Caco-2 (cell line): ENCODE measurements at regions not wholly inside any gene's neighbourhood (a gene's known extent, or its start where the extent isn't known, plus 50 kb on each side); places are given as distances from the start of the nearest gene placed in this dataset.

ENCODE experiments used
- BruUV-seq: library from RNA; stranded (reverse); fragments of 400-500 nt; replicated peaks from 2 replicates; lab custom pipeline; 2021; lab: Mats Ljungman, UMichigan
- CTCF ChIA-PET: fragments of 300-600 bp; sonication (Branson Sonifier 250); formaldehyde crosslinking; loops from one replicate; lab custom pipeline; 2022; ENCODE audit warnings: antibody characterized with exemption; lab: Charles Lee
- POLR2A ChIA-PET: fragments of 300-600 bp; sonication (Branson Sonifier 250); formaldehyde crosslinking; loops from one replicate; lab custom pipeline; 2022; ENCODE audit warnings: antibody characterized with exemption; lab: Charles Lee
- DNase-seq, 2 experiments: peaks; one replicate each; pipeline versions ENCODE4 v3.0.0 to v3.0.0-alpha.2; 2020 to 2022
- H3K27me3 ChIP-seq: replicated peaks from 2 replicates; pipeline ENCODE4 v1.6.0; 2011; ENCODE audit warnings: low read length; ENCODE audit not compliant: control insufficient read depth, insufficient read depth
- H3K36me3 ChIP-seq: 2 replicates; pipeline ENCODE4 v1.5.1; 2011; ENCODE audit warnings: low read length; ENCODE audit not compliant: control insufficient read depth, insufficient read depth
- H3K4me1 ChIP-seq: fragments of 250-450 bp; sonication (Bioruptor Pico); 2 replicates; pipeline ENCODE4 v1.5.1; 2020; ENCODE audit warnings: mild to moderate bottlenecking
- H3K4me3 ChIP-seq: 2 replicates; pipeline ENCODE4 v1.5.1; 2011; ENCODE audit warnings: low read depth, mild to moderate bottlenecking, control low read depth, low read length
- H3K9me3 ChIP-seq: fragments of 250-450 bp; sonication (Bioruptor Pico); 2 replicates; pipeline ENCODE4 v1.5.1; 2020; ENCODE audit warnings: mild to moderate bottlenecking, moderate library complexity
- H3K27ac Mint-ChIP-seq: one replicate; pipeline ENCODE4 v1.8.0; 2022; ENCODE audit warnings: mixed read lengths; ENCODE audit not compliant: unreplicated experiment
- H3K27me3 Mint-ChIP-seq: one replicate; pipeline ENCODE4 v1.8.0; 2022; ENCODE audit warnings: mixed read lengths; ENCODE audit not compliant: insufficient read depth, unreplicated experiment
- H3K36me3 Mint-ChIP-seq: one replicate; pipeline ENCODE4 v1.8.0; 2022; ENCODE audit warnings: mild to moderate bottlenecking, mixed read lengths; ENCODE audit not compliant: insufficient read depth, unreplicated experiment
- H3K4me1 Mint-ChIP-seq: one replicate; pipeline ENCODE4 v1.8.0; 2022; ENCODE audit warnings: low read depth, mixed read lengths; ENCODE audit not compliant: unreplicated experiment
- H3K4me3 Mint-ChIP-seq: one replicate; pipeline ENCODE4 v1.8.0; 2022; ENCODE audit warnings: mild to moderate bottlenecking, moderate library complexity, mixed read lengths; ENCODE audit not compliant: unreplicated experiment
- H3K9me3 Mint-ChIP-seq: one replicate; pipeline ENCODE4 v1.8.0; 2022; ENCODE audit warnings: mixed read lengths; ENCODE audit not compliant: unreplicated experiment
- intact Hi-C: fragments of 100-400 bp; cut with micrococcal nuclease; formaldehyde crosslinking; loops from one replicate; pipeline ENCODE4 v1.10.0; 2022; ENCODE audit not compliant: unreplicated experiment
- TF ChIP-seq, protein P1 (sequence below), 2 experiments: fragments of 200-600 bp in 1 of 2; IDR thresholded peaks; 1 replicate in 1 of 2; 2 replicates in 1 of 2; pipeline versions ENCODE4 v1.5.1 to v1.8.0; 2011 to 2022; ENCODE audit warnings: antibody characterized with exemption in 1 of 2, control low read depth in 1 of 2, inconsistent platforms in 1 of 2, low read depth in 1 of 2, low read length in 1 of 2, mild to moderate bottlenecking in 1 of 2, moderate library complexity in 1 of 2; ENCODE audit not compliant: insufficient read depth in 1 of 2, severe bottlenecking in 1 of 2, unreplicated experiment in 1 of 2

DNA sequence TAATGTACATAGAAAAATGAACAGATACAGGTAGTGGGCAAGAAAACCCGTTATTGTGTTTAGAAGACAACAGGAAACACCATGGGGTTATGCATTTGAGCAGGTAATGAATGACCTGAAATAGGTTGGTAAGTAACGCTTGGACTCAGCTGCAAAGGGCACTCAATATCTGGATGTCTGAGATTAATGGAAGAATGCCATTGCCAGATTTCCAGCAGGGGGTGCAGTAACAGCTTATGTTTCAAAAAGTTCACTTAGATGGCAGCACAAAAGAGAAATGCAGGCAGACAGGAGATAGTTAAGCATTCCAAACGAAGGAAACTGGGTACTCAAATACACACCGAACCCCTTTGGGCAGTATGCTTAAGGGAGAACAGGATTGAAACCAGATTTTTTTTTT lies 285.5 kb upstream of the VLDLR start:
- Histone ChIP-seq H3K4me3 (no peak overlapping the region), H3K36me3 (no peaks in the 10 kb centered on the region), H3K9me3 (no peaks in the 10 kb centered on the region), H3K4me1 (no peaks in the 10 kb centered on the region), H3K27me3 (no peaks in the 10 kb centered on the region; the same call in 1 of the 2 replicates)
- DNase-seq: peak in 1 of 2 experiments; percentile 2
- no peak overlapping the region for H3K4me3 Mint-ChIP-seq
- ChIA-PET CTCF (no interaction called here), POLR2A (no interaction called here)
- H3K36me3 Mint-ChIP-seq: no peaks in the 10 kb centered on the region
- intact Hi-C loops: no loop called here
- H3K27ac Mint-ChIP-seq: no peak overlapping the region
- H3K27me3 Mint-ChIP-seq: no peaks in the 10 kb centered on the region
- no peaks in the 10 kb centered on the region for H3K4me1 Mint-ChIP-seq
- BruUV-seq: no TSS peak
- TF ChIP-seq, protein P1, sequence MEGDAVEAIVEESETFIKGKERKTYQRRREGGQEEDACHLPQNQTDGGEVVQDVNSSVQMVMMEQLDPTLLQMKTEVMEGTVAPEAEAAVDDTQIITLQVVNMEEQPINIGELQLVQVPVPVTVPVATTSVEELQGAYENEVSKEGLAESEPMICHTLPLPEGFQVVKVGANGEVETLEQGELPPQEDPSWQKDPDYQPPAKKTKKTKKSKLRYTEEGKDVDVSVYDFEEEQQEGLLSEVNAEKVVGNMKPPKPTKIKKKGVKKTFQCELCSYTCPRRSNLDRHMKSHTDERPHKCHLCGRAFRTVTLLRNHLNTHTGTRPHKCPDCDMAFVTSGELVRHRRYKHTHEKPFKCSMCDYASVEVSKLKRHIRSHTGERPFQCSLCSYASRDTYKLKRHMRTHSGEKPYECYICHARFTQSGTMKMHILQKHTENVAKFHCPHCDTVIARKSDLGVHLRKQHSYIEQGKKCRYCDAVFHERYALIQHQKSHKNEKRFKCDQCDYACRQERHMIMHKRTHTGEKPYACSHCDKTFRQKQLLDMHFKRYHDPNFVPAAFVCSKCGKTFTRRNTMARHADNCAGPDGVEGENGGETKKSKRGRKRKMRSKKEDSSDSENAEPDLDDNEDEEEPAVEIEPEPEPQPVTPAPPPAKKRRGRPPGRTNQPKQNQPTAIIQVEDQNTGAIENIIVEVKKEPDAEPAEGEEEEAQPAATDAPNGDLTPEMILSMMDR (IDR thresholded peaks at IDR 0.05; ENCODE audit: insufficient read depth in 1 of 2, low read depth in 1 of 2, low read length in 1 of 2, severe bottlenecking in 1 of 2, unreplicated experiment in 1 of 2): no peak
- no peaks in the 10 kb centered on the region for H3K9me3 Mint-ChIP-seq

DNA sequence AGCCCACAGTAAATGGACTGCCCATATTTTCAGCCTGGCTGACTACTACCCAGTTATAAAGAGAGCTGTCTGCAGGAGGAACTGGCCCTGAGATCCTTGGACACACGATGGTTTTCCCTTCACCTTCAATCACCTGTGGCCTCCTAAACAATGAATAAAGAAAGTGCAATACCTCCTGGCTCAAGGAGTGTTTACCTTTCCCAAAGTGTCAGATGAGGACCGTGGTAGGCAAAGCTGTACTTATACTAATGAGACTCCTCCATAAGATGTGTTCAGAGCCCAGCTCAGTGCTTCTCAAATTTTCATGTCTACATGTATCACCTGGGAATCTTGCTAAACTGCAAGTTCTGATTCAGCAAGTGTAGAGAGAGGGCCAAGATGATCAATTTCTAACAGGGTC lies 284.5 kb upstream of the VLDLR start:
- no peaks in the 10 kb centered on the region for H3K36me3 Mint-ChIP-seq
- no peak for DNase-seq
- no peak overlapping the region for H3K4me3 ChIP-seq
- no peaks in the 10 kb centered on the region for H3K9me3 Mint-ChIP-seq
- ChIA-PET POLR2A (no interaction called here), CTCF (no interaction called here)
- BruUV-seq: no TSS peak
- H3K9me3 ChIP-seq: no peaks in the 10 kb centered on the region
- no peaks in the 10 kb centered on the region for H3K4me1 Mint-ChIP-seq
- H3K4me1 ChIP-seq: no peaks in the 10 kb centered on the region
- intact Hi-C loops: no loop called here
- H3K27me3 Mint-ChIP-seq: no peaks in the 10 kb centered on the region
- no peaks in the 10 kb centered on the region for H3K36me3 ChIP-seq
- H3K27ac Mint-ChIP-seq: no peak overlapping the region
- no peaks in the 10 kb centered on the region; the same call in 1 of the 2 replicates for H3K27me3 ChIP-seq
- H3K4me3 Mint-ChIP-seq: no peak overlapping the region
- TF ChIP-seq, protein P1 (IDR thresholded peaks at IDR 0.05; ENCODE audit: insufficient read depth in 1 of 2, low read depth in 1 of 2, low read length in 1 of 2, severe bottlenecking in 1 of 2, unreplicated experiment in 1 of 2): no peak

DNA sequence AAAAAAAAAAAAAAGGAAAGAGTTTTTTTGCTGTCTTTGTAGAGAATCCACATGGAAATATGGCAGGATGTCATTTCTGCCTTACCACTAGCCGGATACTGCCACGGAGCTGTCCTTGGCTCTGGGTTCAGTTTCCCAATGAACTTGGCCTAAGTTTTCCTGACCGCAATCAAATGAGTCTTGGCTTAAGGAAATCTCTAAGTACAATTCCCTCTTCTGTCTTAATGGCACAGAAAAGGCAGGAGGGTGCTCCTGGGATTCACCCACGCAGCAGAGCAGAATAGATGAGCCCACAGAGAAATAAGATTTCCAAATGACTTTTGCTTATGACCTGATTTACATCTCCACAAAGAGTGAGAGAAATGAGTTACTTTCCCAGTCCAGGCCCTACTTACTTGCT lies 284.0 kb upstream of the VLDLR start:
- H3K4me1 Mint-ChIP-seq: no peaks in the 10 kb centered on the region
- BruUV-seq: no TSS peak

More for the DNA sequence above, 284.0 kb upstream of the VLDLR start:
- H3K9me3 Mint-ChIP-seq: no peaks in the 10 kb centered on the region
- Histone ChIP-seq H3K9me3 (no peaks in the 10 kb centered on the region), H3K36me3 (no peaks in the 10 kb centered on the region), H3K27me3 (no peaks in the 10 kb centered on the region; the same call in 1 of the 2 replicates), H3K4me3 (no peak overlapping the region), H3K4me1 (no peaks in the 10 kb centered on the region)
- ChIA-PET CTCF (no interaction called here), POLR2A (no interaction called here)
- H3K27me3 Mint-ChIP-seq: no peaks in the 10 kb centered on the region
- H3K4me3 Mint-ChIP-seq: no peak overlapping the region
- intact Hi-C loops: no loop called here
- no peak for DNase-seq
- H3K36me3 Mint-ChIP-seq: no peaks in the 10 kb centered on the region
- no peak overlapping the region for H3K27ac Mint-ChIP-seq
- TF ChIP-seq, protein P1 (IDR thresholded peaks at IDR 0.05; ENCODE audit: insufficient read depth in 1 of 2, low read depth in 1 of 2, low read length in 1 of 2, severe bottlenecking in 1 of 2, unreplicated experiment in 1 of 2): no peak
